Thoracic aorta (tissue), 2 donors: ENCODE measurements at regions not wholly inside any gene's neighbourhood (a gene's known extent, or its start where the extent isn't known, plus 50 kb on each side); places are given as distances from the start of the nearest gene placed in this dataset.
A peak's percentile ranks its signal among the peaks of the same experiment; 100 is the strongest.

Experiments
- ATAC-seq: fragments of 150-250 bp; one replicate; pipeline ENCODE4 v1.8.0; 2017; ENCODE audit warnings: low read depth; ENCODE audit not compliant: insufficient number of reproducible peaks, low FRiP score
- DNase-seq: peaks from one replicate; pipeline ENCODE4 v3.0.0-alpha.2; 2020; ENCODE audit warnings: low spot score
- H3K27ac ChIP-seq, 2 donors: fragments of 200-600 bp; sonication (generic); 1 replicate in 1 of 2; 2 replicates in 1 of 2; pipeline ENCODE4 v1.5.1; 2016; ENCODE audit warnings: mild to moderate bottlenecking in 2 of 2, moderate library complexity in 2 of 2
- H3K27me3 ChIP-seq: fragments of 200-600 bp; sonication (generic); replicated peaks from 2 replicates; pipeline ENCODE4 v1.6.0; 2016; ENCODE audit warnings: mild to moderate bottlenecking; ENCODE audit not compliant: insufficient read depth
- H3K36me3 ChIP-seq: fragments of 200-600 bp; sonication (generic); one replicate; pipeline ENCODE4 v1.5.1; 2016
- H3K4me1 ChIP-seq, 2 donors: fragments of 200-600 bp; sonication (generic); 1 replicate in 1 of 2; 2 replicates in 1 of 2; pipeline versions ENCODE4 v1.5.1 to v1.6.0; 2016; ENCODE audit warnings: low read depth in 2 of 2, mild to moderate bottlenecking in 1 of 2; ENCODE audit not compliant: control insufficient read depth in 1 of 2
- H3K4me3 ChIP-seq: fragments of 200-600 bp; sonication (generic); 2 replicates; pipeline ENCODE4 v1.5.1; 2016; ENCODE audit warnings: mild to moderate bottlenecking
- H3K9me3 ChIP-seq: fragments of 200-600 bp; sonication (generic); 2 replicates; pipeline ENCODE4 v1.5.1; 2016
- TF ChIP-seq, protein P1 (sequence below): fragments of 200-600 bp; sonication (generic); IDR thresholded peaks from one replicate; pipeline ENCODE4 v1.5.1; 2019; ENCODE audit warnings: antibody characterized with exemption

DNA sequence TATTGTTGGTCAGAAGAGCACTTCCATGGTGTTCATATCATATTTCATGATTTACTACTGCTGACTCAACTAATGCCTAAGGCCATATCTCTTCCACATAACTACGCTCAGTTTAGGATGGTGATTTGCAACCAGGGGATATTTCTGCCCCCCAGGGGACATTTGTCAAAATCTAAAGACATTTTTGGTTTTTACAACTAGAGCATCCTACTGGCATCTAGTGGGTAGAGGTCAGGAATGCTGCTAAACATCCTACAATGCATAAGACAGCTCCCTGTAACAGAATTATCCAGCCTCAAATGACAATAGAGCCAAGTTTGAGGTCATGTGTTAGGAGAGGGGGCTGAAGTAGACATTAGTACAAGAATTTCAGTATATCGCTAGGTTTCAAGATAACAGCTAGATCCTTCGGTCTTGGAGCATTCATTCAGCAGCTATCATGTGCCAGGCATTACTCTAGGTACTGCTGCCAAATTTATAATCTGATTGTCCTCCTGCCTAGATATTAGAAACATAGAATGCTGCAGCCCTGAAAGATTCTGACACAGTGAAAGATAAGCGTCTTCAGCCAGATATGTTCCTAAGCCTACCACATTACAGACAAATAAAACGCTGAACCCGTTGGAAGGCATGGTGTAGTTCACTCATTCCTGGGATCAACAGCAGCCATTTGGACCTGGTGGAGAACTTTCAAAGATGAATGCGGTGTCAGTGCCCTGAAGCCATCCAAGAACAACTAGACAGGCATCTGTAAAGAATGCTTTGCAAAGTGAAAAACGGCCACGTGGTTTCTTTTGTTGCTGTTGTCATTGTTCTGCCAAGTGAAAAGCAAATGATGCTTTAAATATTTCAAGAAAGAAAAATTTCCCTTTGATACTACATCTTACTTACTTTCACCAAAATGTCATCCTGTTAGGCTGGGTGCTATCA is 55.5 kb upstream of the FST start:
- no peak for DNase-seq
- H3K4me1 ChIP-seq = peaks cover 4 to 15% of the 10 kb centered on the region in 2 donors
- peak overlapping the region; percentile 15 for H3K4me3 ChIP-seq
- H3K27me3 ChIP-seq = no peaks in the 10 kb centered on the region
- no peaks in the 10 kb centered on the region for H3K36me3 ChIP-seq
- TF ChIP-seq, protein P1, sequence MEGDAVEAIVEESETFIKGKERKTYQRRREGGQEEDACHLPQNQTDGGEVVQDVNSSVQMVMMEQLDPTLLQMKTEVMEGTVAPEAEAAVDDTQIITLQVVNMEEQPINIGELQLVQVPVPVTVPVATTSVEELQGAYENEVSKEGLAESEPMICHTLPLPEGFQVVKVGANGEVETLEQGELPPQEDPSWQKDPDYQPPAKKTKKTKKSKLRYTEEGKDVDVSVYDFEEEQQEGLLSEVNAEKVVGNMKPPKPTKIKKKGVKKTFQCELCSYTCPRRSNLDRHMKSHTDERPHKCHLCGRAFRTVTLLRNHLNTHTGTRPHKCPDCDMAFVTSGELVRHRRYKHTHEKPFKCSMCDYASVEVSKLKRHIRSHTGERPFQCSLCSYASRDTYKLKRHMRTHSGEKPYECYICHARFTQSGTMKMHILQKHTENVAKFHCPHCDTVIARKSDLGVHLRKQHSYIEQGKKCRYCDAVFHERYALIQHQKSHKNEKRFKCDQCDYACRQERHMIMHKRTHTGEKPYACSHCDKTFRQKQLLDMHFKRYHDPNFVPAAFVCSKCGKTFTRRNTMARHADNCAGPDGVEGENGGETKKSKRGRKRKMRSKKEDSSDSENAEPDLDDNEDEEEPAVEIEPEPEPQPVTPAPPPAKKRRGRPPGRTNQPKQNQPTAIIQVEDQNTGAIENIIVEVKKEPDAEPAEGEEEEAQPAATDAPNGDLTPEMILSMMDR = no peak
- no peak for ATAC-seq
- H3K27ac ChIP-seq = no peak overlapping the region
- no peaks in the 10 kb centered on the region for H3K9me3 ChIP-seq

DNA sequence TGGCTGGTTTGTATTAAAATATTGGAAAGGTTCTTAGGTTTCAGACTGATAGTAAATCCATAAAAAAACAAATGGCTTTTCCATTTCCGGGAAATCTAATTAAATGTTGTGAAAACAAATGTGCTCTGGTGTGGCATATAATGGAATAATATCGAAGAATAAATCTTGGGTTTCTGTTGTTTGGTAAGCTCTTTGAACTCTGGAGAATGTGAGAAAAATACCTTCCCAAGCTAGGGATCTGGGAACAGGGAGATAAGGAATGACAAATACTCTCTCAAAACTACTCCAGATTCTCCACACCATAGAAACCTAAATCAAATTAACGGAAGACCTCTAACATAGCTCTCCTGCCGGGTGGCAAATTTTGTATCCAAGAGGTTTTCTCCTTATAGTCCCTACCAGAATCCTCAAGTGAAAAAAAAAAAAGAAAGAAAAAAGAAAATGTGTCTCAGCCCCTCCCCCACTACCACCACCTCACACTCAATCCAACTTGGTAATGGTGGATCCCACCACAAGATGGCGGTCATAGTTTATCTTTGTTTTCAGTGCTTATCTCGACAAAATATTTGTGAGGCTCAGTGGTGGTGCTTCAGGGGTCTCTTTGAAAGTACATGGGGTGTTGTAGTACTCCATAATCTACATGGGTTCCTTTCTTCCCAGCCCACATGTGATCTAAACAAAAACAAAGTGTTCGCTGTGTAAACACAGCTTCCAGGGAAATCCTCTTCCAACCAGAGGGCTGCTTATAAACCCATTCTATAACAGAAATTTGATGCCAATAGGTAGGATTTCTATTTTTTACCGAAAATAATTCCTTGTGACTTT is 54.5 kb upstream of the FST start:
- H3K27ac ChIP-seq = no peak overlapping the region
- no peak for DNase-seq
- H3K4me1 ChIP-seq = peaks cover 4 to 15% of the 10 kb centered on the region in 2 donors
- no peaks in the 10 kb centered on the region for H3K27me3 ChIP-seq
- no peaks in the 10 kb centered on the region for H3K36me3 ChIP-seq
- TF ChIP-seq, protein P1 = no peak
- no peak for ATAC-seq
- no peaks in the 10 kb centered on the region for H3K9me3 ChIP-seq
- no peak overlapping the region for H3K4me3 ChIP-seq

DNA sequence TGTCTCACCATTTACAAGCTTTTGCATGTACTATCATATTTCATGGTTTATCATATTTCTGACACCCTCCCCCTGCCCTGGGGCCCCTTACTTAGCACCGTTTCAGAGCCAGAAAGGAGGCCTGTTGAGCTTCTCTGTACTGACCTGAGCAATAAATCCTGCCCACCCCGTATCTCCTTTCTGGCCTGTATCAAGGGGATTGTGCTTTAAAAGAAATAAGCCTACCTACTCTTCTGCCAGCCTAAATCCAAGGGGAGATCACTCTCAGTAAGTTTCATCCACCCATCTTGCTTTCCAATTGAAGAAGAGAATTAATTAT is 54.0 kb upstream of the FST start:
- H3K4me1 ChIP-seq = peaks cover 4 to 15% of the 10 kb centered on the region in 2 donors
- no peak overlapping the region for H3K4me3 ChIP-seq
- TF ChIP-seq, protein P1 = no peak
- no peaks in the 10 kb centered on the region for H3K9me3 ChIP-seq
- H3K27me3 ChIP-seq = no peaks in the 10 kb centered on the region
- DNase-seq (no peak), ATAC-seq (no peak)
- no peaks in the 10 kb centered on the region for H3K36me3 ChIP-seq
- H3K27ac ChIP-seq = no peak overlapping the region

DNA sequence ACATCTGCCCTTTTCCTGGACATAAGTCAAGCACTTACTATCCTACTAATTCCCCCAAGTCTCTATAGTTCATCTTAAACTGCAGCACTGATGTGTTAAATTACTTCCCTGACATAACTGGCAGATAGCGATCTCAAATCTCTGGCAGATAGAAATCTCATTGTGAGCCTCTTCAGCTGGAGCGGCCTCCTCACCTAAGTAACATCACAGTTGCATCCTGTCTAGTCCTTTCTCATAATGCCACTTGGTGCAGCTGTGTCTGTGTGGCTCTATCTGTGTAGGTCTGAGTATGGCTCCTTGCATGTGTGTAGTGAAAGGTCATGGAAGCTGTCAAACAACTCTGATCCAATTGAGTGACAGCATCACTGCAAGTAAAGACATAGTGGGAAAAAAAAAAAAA is 53.6 kb upstream of the FST start:
- ATAC-seq (no peak), DNase-seq (no peak)
- no peaks in the 10 kb centered on the region for H3K9me3 ChIP-seq

DNA sequence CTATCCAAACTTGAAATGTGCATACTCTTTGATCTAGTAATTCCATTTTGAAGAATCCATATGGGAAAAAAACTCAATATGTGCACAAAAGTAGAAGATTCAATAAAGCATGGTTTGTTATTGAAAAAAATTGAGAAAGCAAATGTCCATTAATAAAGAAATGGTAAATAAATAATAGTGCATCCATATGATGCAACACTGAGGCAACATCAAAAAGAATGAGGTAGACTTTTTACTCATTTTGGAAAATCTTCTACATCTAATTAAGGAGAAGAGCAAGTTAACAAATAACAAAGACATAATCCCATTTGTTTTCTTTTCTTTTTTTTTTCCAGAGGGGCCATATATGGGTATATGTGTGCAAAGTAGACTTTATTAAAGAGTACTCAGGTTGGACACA is 52.5 kb upstream of the FST start:
- no peaks in the 10 kb centered on the region for H3K36me3 ChIP-seq
- H3K4me3 ChIP-seq = no peak overlapping the region
- H3K27me3 ChIP-seq = no peaks in the 10 kb centered on the region
- no peaks in the 10 kb centered on the region for H3K9me3 ChIP-seq
- no peak overlapping the region for H3K27ac ChIP-seq
- ATAC-seq (no peak), DNase-seq (no peak)
- TF ChIP-seq, protein P1 = no peak
- H3K4me1 ChIP-seq = peaks cover 4 to 15% of the 10 kb centered on the region in 2 donors

More for the DNA sequence above, 53.6 kb upstream of the FST start:
- no peak overlapping the region for H3K27ac ChIP-seq
- no peaks in the 10 kb centered on the region for H3K27me3 ChIP-seq
- TF ChIP-seq, protein P1 = no peak
- no peaks in the 10 kb centered on the region for H3K36me3 ChIP-seq
- H3K4me1 ChIP-seq = peaks cover 4 to 15% of the 10 kb centered on the region in 2 donors
- no peak overlapping the region for H3K4me3 ChIP-seq
